ENCODE measurements at regions not wholly inside any gene's neighbourhood (a gene's known extent, or its start where the extent isn't known, plus 50 kb on each side); places are given as distances from the start of the nearest gene placed in this dataset.

DNA sequence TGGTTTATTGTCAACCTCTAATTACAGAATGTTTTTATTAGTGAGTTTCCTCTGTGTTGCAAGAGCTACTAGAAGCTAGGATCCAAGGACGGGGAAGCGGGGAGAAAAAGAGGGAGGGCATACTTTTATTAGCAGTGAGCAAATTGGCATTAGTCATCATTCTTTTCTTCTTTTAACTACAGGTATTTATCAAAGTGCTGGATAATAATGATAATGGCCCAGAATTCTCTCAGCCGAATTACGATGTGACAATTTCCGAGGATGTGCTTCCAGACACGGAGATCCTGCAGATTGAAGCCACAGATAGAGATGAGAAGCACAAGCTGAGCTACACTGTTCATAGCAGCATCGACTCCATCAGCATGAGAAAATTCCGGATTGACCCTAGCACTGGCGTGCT is 179.7 kb upstream of the MTNR1B start:
- ATAC-seq (no peak), DNase-seq (no peak)

DNA sequence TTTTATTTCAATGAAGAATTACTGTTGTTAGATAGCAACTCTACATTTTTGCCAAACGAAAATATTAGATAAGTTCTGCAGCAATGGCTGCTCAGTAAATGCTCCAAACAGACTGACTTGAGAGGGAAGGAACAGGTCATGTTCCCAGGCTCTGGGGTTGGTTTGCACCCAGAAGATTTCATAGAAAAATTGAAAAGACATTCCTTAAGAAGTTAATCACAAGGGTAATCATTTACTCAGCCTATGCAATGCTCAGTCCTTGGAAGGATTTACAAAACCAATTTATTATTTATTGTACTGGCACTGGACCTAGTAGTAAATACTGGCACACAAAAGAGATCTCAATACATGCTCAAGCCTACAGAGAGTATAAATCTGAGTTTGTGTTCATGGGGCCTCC is 179.1 kb upstream of the MTNR1B start:
- WGBS (ENCODE audit: insufficient coverage) = 77% methylated on average over 1 of the region's 1 CpG
- Histone ChIP-seq H3K27me3 (ENCODE audit: control insufficient read depth, insufficient read depth, low read length) (no peaks in the 10 kb centered on the region), H3K9me3 (ENCODE audit: control insufficient read depth, insufficient read depth, low read length) (no peaks in the 10 kb centered on the region), H3K36me3 (ENCODE audit: control insufficient read depth, insufficient read depth, low read length) (no peaks in the 10 kb centered on the region), H3K4me1 (ENCODE audit: control insufficient read depth, insufficient read depth, low read length) (no peaks in the 10 kb centered on the region), H3K27ac (ENCODE audit: low read length) (no peak overlapping the region), H3K4me3 (ENCODE audit: low read length) (no peak overlapping the region)
- no peaks in the 10 kb centered on the region for H3K27me3 Mint-ChIP-seq (ENCODE audit: low read depth in 2 of 2)
- H3K4me1 Mint-ChIP-seq = no peaks in the 10 kb centered on the region
- DNase-seq (no peak), ATAC-seq (no peak)
- H3K27ac Mint-ChIP-seq = no peak overlapping the region
- no peak overlapping the region for H3K4me3 Mint-ChIP-seq
- intact Hi-C loops (cut with micrococcal nuclease) = no loop called here
- H3K9me3 Mint-ChIP-seq = peaks cover 0 to 4% of the 10 kb centered on the region in 2 donors
- TF ChIP-seq, protein P1, sequence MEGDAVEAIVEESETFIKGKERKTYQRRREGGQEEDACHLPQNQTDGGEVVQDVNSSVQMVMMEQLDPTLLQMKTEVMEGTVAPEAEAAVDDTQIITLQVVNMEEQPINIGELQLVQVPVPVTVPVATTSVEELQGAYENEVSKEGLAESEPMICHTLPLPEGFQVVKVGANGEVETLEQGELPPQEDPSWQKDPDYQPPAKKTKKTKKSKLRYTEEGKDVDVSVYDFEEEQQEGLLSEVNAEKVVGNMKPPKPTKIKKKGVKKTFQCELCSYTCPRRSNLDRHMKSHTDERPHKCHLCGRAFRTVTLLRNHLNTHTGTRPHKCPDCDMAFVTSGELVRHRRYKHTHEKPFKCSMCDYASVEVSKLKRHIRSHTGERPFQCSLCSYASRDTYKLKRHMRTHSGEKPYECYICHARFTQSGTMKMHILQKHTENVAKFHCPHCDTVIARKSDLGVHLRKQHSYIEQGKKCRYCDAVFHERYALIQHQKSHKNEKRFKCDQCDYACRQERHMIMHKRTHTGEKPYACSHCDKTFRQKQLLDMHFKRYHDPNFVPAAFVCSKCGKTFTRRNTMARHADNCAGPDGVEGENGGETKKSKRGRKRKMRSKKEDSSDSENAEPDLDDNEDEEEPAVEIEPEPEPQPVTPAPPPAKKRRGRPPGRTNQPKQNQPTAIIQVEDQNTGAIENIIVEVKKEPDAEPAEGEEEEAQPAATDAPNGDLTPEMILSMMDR (IDR thresholded peaks at IDR 0.05) = no peak
- H3K36me3 Mint-ChIP-seq = no peaks in the 10 kb centered on the region

More for the DNA sequence above, 179.7 kb upstream of the MTNR1B start:
- Mint-ChIP-seq H3K4me1 (no peaks in the 10 kb centered on the region), H3K9me3 (peaks cover 0 to 4% of the 10 kb centered on the region in 2 donors), H3K36me3 (no peaks in the 10 kb centered on the region), H3K27me3 (ENCODE audit: low read depth in 2 of 2) (peaks cover 0 to 2% of the 10 kb centered on the region in 2 donors), H3K27ac (no peak overlapping the region), H3K4me3 (no peak overlapping the region)
- Histone ChIP-seq H3K36me3 (ENCODE audit: control insufficient read depth, insufficient read depth, low read length) (no peaks in the 10 kb centered on the region), H3K27ac (ENCODE audit: low read length) (no peak overlapping the region), H3K4me3 (ENCODE audit: low read length) (no peak overlapping the region), H3K9me3 (ENCODE audit: control insufficient read depth, insufficient read depth, low read length) (no peaks in the 10 kb centered on the region), H3K27me3 (ENCODE audit: control insufficient read depth, insufficient read depth, low read length) (no peaks in the 10 kb centered on the region), H3K4me1 (ENCODE audit: control insufficient read depth, insufficient read depth, low read length) (no peaks in the 10 kb centered on the region)
- TF ChIP-seq, protein P1 (IDR thresholded peaks at IDR 0.05) = no peak
- WGBS (ENCODE audit: insufficient coverage) = 96% methylated on average over 7 of the region's 9 CpGs
- intact Hi-C loops (cut with micrococcal nuclease) = no loop called here

DNA sequence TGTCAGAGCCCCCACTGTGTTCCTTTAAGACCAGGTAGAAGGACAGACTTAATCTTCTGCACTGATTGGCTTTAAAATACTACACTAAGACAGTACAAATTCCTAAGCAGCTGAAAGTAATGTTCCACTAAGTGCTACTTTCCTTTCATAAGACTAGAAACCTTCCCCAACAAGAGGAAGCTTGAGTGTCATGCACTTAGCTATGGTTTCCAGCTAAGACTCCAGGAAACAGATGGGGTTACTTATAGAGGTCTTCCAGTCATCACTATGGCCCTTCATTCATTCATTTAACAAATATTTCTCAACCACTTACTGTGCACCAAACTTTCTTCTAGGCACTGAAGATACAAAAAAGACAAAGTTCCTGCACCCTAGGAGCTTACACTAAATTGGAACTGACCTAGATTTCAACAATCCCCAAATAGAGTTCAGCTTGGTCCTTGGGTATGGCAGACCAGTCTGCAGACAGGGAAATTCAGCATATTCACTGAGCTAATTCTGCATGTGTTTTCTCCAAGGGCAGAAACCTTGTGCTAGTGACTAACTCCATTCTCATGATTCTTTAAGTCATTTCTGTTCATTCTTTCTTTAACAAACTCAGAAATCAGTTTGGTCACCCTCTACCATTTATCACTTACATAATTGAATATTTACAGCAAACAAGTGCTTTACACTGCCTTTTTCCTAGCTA is 178.4 kb upstream of the MTNR1B start:
- H3K27me3 Mint-ChIP-seq (ENCODE audit: low read depth in 2 of 2) = no peaks in the 10 kb centered on the region
- ATAC-seq (no peak), DNase-seq (no peak)
- no peaks in the 10 kb centered on the region for H3K36me3 ChIP-seq (ENCODE audit: control insufficient read depth, insufficient read depth, low read length)
- H3K27me3 ChIP-seq (ENCODE audit: control insufficient read depth, insufficient read depth, low read length) = no peaks in the 10 kb centered on the region
- H3K4me3 Mint-ChIP-seq = no peak overlapping the region
- peaks cover 0 to 1% of the 10 kb centered on the region in 2 donors for H3K9me3 Mint-ChIP-seq
- no peaks in the 10 kb centered on the region for H3K9me3 ChIP-seq (ENCODE audit: control insufficient read depth, insufficient read depth, low read length)
- no peaks in the 10 kb centered on the region for H3K4me1 ChIP-seq (ENCODE audit: control insufficient read depth, insufficient read depth, low read length)
- no peak overlapping the region for H3K27ac Mint-ChIP-seq
- H3K27ac ChIP-seq (ENCODE audit: low read length) = no peak overlapping the region
- no peaks in the 10 kb centered on the region for H3K36me3 Mint-ChIP-seq
- no peaks in the 10 kb centered on the region for H3K4me1 Mint-ChIP-seq
- intact Hi-C loops (cut with micrococcal nuclease) = no loop called here
- TF ChIP-seq, protein P1 (IDR thresholded peaks at IDR 0.05) = no peak
- H3K4me3 ChIP-seq (ENCODE audit: low read length) = no peak overlapping the region

DNA sequence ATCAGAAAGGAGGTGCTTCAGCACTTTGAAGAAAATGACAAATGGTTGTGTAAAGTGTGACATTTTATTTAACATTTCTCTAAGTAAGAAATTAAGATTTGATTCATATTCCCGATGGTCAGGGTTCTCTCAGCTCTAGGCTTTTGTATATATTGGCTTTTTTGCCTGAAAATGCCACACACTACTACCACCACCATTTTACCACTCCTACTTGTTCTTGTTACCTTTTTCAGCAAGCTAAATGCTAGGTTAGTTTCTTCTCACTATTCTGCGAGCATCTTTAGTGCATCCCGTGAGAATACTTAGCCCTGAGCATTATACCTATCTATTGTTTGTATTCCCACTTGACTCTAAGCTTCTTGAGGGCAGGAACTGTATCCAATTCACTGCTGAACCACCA is 177.6 kb upstream of the MTNR1B start:
- Mint-ChIP-seq H3K9me3 (no peaks in the 10 kb centered on the region), H3K4me1 (no peaks in the 10 kb centered on the region), H3K27ac (no peak overlapping the region), H3K27me3 (ENCODE audit: low read depth in 2 of 2) (no peaks in the 10 kb centered on the region), H3K4me3 (no peak overlapping the region), H3K36me3 (no peaks in the 10 kb centered on the region)
- Histone ChIP-seq H3K4me1 (ENCODE audit: control insufficient read depth, insufficient read depth, low read length) (no peaks in the 10 kb centered on the region), H3K9me3 (ENCODE audit: control insufficient read depth, insufficient read depth, low read length) (no peaks in the 10 kb centered on the region), H3K36me3 (ENCODE audit: control insufficient read depth, insufficient read depth, low read length) (no peaks in the 10 kb centered on the region), H3K27me3 (ENCODE audit: control insufficient read depth, insufficient read depth, low read length) (no peaks in the 10 kb centered on the region), H3K4me3 (ENCODE audit: low read length) (no peak overlapping the region), H3K27ac (ENCODE audit: low read length) (no peak overlapping the region)
- 88% methylated on average over 2 of the region's 3 CpGs for WGBS (ENCODE audit: insufficient coverage)
- no peak for DNase-seq
- TF ChIP-seq, protein P1 (IDR thresholded peaks at IDR 0.05) = no peak
- ATAC-seq = no peak
- intact Hi-C loops (cut with micrococcal nuclease) = no loop called here
